ENCODE measurements at regions not wholly inside any gene's neighbourhood (a gene's known extent, or its start where the extent isn't known, plus 50 kb on each side); places are given as distances from the start of the nearest gene placed in this dataset.

DNA sequence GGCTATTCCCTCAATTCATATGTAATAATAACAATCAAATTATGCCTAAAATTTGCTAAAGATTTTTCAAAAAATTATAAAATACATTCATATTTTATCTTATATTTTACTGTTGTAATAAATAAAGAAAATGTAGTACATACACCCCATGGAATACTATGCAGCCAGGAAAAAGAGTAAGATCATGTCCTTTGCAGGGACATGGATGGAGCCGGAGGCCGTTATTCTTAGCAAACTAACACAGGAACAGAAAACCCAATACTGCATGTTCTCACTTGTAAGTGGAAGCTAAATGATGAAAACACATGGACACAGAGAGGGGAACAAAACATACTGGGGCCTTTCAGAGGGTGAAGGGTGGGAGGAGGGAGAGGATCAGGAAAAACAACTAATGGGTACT, 584.2 kb upstream of the MMS22L start:
- Histone ChIP-seq H3K27ac (ENCODE audit: low read length in 2 of 2) (no peak overlapping the region), H3K4me2 (replicated peaks; ENCODE audit: low read depth, low read length, poor library complexity, severe bottlenecking) (no peak overlapping the region), H3K27me3 (replicated peaks in 1 of 4; ENCODE audit: control extremely low read depth in 1 of 4, control insufficient read depth in 3 of 4, insufficient read depth in 4 of 4, low read length in 3 of 4) (no peaks in the 10 kb centered on the region), H3K9me3 (ENCODE audit: control extremely low read depth in 1 of 3, control insufficient read depth in 2 of 3, insufficient read depth in 1 of 3, low read length in 2 of 3) (no peaks in the 10 kb centered on the region), H3K4me3 (ENCODE audit: control extremely low read depth in 1 of 5, extremely low read depth in 1 of 5, insufficient read depth in 1 of 5, low read depth in 2 of 5, low read length in 4 of 5) (no peak overlapping the region), H4K20me1 (ENCODE audit: control insufficient read depth, insufficient read depth, low read length, poor library complexity, severe bottlenecking) (no peaks in the 10 kb centered on the region), H3K36me3 (replicated peaks in 1 of 2; ENCODE audit: control extremely low read depth in 1 of 2, control insufficient read depth in 1 of 2, extremely low read depth in 1 of 2, insufficient read depth in 2 of 2, low read length in 1 of 2) (no peaks in the 10 kb centered on the region), H3K79me2 (ENCODE audit: control insufficient read depth, insufficient read depth, low read length) (no peaks in the 10 kb centered on the region), H3K9ac (ENCODE audit: low read length) (no peak overlapping the region), H3K4me1 (ENCODE audit: control insufficient read depth in 2 of 2, insufficient read depth in 2 of 2, low read length in 2 of 2) (no peaks in the 10 kb centered on the region), H2AFZ (ENCODE audit: insufficient read depth, low read depth, low read length, poor library complexity, severe bottlenecking) (no peak overlapping the region)
- no peak overlapping the region for H3K4me3 Mint-ChIP-seq
- H3K27me3 Mint-ChIP-seq, result no peaks in the 10 kb centered on the region
- no peak overlapping the region for H3K27ac Mint-ChIP-seq
- TF ChIP-seq EZH2 (IDR thresholded peaks at IDR 0.05; ENCODE audit: borderline replicate concordance, insufficient read depth, low read depth, low read length, poor library complexity, severe bottlenecking), result no peak
- TF ChIP-seq, protein P1, sequence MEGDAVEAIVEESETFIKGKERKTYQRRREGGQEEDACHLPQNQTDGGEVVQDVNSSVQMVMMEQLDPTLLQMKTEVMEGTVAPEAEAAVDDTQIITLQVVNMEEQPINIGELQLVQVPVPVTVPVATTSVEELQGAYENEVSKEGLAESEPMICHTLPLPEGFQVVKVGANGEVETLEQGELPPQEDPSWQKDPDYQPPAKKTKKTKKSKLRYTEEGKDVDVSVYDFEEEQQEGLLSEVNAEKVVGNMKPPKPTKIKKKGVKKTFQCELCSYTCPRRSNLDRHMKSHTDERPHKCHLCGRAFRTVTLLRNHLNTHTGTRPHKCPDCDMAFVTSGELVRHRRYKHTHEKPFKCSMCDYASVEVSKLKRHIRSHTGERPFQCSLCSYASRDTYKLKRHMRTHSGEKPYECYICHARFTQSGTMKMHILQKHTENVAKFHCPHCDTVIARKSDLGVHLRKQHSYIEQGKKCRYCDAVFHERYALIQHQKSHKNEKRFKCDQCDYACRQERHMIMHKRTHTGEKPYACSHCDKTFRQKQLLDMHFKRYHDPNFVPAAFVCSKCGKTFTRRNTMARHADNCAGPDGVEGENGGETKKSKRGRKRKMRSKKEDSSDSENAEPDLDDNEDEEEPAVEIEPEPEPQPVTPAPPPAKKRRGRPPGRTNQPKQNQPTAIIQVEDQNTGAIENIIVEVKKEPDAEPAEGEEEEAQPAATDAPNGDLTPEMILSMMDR (IDR thresholded peaks at IDR 0.05), result no peak
- CTCF ChIA-PET, result no interaction called here
- POLR2A ChIA-PET, result no interaction called here
- ATAC-seq (ENCODE audit: low read depth) (no peak), DNase-seq (no peak)
- no peaks in the 10 kb centered on the region for H3K9me3 Mint-ChIP-seq (ENCODE audit: insufficient read depth)
- no peaks in the 10 kb centered on the region for H3K4me1 Mint-ChIP-seq
- no CpG with 5 or more reads among the region's 2 CpGs for WGBS (ENCODE audit: insufficient coverage)
- intact Hi-C loops (cut with micrococcal nuclease), result no loop called here

DNA sequence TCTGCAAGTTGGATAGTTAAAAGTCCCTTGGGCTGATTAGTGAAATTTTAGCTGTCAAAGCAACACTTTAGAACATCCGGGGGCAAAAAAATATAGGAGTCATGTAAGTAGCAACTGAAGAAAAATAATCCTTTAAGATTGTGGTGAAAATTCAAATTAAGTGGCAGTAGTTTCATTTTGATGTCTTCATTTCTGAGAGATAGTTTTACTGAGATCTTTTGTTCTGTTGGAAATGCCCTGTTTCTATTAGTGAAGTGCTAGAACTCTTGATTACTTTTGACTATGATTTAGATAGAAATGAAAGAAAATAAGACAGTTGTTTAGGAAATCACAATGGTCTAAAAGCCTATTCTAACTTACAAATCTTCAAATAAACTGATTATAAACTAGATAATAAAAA, 587.3 kb upstream of the MMS22L start:
- intact Hi-C loops (cut with micrococcal nuclease), result no loop called here
- no peak overlapping the region for H3K4me2 ChIP-seq (replicated peaks; ENCODE audit: low read depth, low read length, poor library complexity, severe bottlenecking)
- no peak overlapping the region for H3K4me3 ChIP-seq (ENCODE audit: control extremely low read depth in 1 of 5, extremely low read depth in 1 of 5, insufficient read depth in 1 of 5, low read depth in 2 of 5, low read length in 4 of 5)
- H3K27ac Mint-ChIP-seq, result no peak overlapping the region
- H3K27ac ChIP-seq (ENCODE audit: low read length in 2 of 2), result no peak overlapping the region
- no peak overlapping the region for H3K9ac ChIP-seq (ENCODE audit: low read length)
- no peaks in the 10 kb centered on the region for H3K9me3 Mint-ChIP-seq (ENCODE audit: insufficient read depth)
- no peaks in the 10 kb centered on the region for H4K20me1 ChIP-seq (ENCODE audit: control insufficient read depth, insufficient read depth, low read length, poor library complexity, severe bottlenecking)
- H3K4me1 Mint-ChIP-seq, result no peaks in the 10 kb centered on the region
- no peaks in the 10 kb centered on the region for H3K9me3 ChIP-seq (ENCODE audit: control extremely low read depth in 1 of 3, control insufficient read depth in 2 of 3, insufficient read depth in 1 of 3, low read length in 2 of 3)
- TF ChIP-seq, protein P1 (IDR thresholded peaks at IDR 0.05), result no peak
- TF ChIP-seq EZH2 (IDR thresholded peaks at IDR 0.05; ENCODE audit: borderline replicate concordance, insufficient read depth, low read depth, low read length, poor library complexity, severe bottlenecking), result no peak
- H3K27me3 ChIP-seq (replicated peaks in 1 of 4; ENCODE audit: control extremely low read depth in 1 of 4, control insufficient read depth in 3 of 4, insufficient read depth in 4 of 4, low read length in 3 of 4), result no peaks in the 10 kb centered on the region
- H2AFZ ChIP-seq (ENCODE audit: insufficient read depth, low read depth, low read length, poor library complexity, severe bottlenecking), result no peak overlapping the region
- ATAC-seq (ENCODE audit: low read depth) (no peak), DNase-seq (no peak)
- ChIA-PET POLR2A (no interaction called here), CTCF (no interaction called here)
- no peaks in the 10 kb centered on the region for H3K79me2 ChIP-seq (ENCODE audit: control insufficient read depth, insufficient read depth, low read length)
- H3K4me3 Mint-ChIP-seq, result no peak overlapping the region
- no peaks in the 10 kb centered on the region for H3K27me3 Mint-ChIP-seq
- H3K4me1 ChIP-seq (ENCODE audit: control insufficient read depth in 2 of 2, insufficient read depth in 2 of 2, low read length in 2 of 2), result no peaks in the 10 kb centered on the region
- H3K36me3 ChIP-seq (replicated peaks in 1 of 2; ENCODE audit: control extremely low read depth in 1 of 2, control insufficient read depth in 1 of 2, extremely low read depth in 1 of 2, insufficient read depth in 2 of 2, low read length in 1 of 2), result no peaks in the 10 kb centered on the region
- WGBS (ENCODE audit: insufficient coverage), result no CpG with 5 or more reads among the region's 1 CpG

All from B cell (primary cell).